ENCODE measurements at regions not wholly inside any gene's neighbourhood (a gene's known extent, or its start where the extent isn't known, plus 50 kb on each side); places are given as distances from the start of the nearest gene placed in this dataset.
A peak's percentile ranks its signal among the peaks of the same experiment; 100 is the strongest.

DNA sequence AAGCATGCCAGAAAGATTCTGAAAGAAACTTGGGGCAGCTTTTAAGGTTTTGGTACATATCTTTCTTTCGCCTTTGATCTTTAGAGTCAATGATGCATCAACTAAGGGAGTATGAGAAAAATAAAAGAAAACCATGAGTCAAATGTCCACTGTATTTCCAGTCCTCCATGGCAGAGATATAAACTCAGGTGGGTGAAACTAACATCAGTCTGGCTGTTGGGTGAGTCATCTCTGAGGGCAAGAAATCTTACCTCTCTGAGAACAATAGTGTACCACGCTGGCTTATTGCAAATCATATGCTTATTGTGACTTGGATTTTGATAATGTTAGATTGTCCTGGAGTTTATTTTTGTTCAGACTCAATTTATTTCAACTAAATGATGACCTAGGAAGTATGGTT, 521.0 kb downstream of the PLCL1 start:
- no peak for DNase-seq

DNA sequence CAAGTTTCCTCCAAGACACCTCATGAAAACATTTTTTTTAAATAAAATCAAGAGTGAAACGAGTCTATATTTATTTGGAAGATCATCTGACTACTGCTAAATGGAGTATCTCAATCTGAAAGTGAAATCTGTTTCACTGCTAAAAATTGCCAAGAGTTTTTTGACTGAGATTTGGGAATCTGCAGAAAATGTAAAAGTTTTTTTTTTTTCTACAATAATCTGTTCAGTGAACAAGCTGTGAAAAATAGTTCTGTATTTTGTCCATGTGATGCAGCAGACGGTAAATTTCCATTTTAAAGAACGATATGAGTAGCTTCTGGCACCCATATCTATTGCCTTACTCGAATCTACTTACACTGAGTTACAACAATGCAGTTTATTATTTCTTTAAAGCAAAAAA, 519.7 kb downstream of the PLCL1 start:
- DNase-seq = no peak

DNA sequence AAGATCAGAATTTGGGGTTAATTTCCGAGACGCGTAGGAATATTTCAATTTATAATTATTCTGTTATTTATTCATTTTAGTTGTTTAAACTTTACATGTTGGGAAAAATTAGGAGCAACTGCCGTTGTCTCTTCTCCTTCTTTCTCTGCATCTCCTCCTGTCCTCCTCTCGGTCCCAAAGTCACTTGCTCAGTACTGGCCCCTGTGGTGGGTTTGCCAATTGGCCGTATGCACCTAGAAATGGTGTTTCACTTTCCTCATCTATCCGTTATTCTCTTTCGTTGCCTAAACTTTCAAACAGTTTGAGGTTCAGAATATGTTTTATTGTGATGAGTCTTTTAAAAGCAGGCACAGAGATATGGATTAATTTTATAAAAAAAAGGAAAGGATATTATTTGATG, 517.9 kb downstream of the PLCL1 start:
- no peak for DNase-seq

DNA sequence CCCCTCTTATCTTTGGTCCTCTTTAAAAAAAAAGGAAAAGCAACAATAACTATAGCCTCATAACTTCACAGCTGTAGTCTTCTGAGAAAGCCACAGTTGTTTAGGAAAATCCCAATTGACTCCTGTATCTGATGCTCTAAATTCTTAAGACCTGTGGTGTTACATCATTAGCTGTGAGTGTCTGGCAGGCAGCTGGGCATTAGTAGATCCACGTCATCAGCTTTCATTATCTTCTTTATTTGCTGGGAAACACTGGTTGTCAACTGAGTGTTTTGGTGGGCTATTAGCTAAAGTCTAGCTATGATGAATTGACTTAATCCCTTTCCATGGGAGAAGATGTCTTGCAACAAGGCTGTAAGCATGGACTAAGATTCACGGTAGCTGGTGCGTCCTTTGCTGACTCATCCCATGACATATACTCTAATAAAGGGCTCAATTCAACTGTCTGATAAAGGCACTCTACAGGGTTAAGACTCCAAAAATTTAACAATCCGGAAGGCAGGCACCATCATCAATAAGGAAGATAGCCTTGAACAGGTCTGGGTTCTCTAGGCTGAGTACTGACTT, 517.2 kb downstream of the PLCL1 start:
- no peak for DNase-seq

DNA sequence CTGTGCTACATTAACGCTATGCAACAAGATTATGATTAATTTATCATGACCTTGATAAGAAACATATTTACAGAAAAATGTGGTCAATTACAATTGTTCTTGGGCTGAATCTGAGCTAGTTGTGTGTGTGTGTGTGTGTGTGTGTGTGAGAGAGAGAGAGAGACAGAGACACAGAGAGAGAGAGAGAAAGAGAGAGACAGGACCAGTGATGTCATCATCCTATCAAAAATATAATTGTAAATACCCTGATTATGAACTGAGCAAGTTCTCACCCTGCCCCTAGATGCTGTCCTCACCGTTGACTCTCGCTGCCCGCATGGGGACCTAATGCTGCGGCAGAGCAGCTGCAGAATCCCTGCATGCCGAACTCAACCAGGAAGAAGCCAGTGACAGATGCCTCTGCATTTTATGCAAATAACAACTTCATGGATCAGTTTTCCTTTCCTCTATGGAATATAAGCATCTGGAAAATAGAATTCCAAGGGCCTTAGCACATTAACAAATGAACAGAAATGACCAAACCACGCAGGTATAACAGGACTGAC, 512.5 kb downstream of the PLCL1 start:
- no peak for DNase-seq

DNA sequence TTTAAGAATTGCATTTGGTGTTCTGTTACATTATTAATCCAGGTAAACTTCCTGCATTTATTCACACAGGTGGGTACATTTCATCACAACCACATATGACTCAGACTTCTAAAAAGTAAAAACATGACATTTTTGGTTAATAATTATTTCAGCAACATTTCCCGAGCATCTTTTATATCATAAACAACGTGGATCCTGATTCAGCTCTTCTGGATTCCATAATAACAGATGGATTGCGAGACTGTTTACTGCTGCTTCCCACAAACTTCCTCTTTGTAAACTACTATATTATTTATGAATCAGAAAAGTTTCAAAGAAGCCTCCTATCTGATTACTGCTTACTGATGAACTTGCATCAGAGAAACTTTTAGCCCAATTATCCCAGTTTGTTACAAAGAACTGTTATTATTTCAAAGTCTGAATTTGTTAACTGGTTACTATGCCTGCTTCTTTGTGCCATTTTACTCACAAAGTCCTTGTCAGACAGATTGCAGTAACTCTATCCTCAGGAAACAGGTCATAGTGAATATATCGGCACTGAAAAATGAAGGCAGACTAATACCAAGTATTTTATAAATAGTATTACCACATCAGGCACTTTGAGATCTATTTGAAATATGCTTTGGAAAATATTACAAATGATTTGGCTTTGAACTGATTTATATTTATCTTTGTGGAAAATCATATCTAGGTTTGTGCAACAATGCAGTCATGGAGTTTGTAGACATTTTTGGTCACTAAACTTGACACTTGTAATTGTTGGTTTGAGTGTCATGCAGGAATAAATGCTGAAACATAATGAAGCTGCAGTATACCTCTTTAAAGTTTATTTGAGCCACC, 511.6 kb downstream of the PLCL1 start:
- DNase-seq = no peak

DNA sequence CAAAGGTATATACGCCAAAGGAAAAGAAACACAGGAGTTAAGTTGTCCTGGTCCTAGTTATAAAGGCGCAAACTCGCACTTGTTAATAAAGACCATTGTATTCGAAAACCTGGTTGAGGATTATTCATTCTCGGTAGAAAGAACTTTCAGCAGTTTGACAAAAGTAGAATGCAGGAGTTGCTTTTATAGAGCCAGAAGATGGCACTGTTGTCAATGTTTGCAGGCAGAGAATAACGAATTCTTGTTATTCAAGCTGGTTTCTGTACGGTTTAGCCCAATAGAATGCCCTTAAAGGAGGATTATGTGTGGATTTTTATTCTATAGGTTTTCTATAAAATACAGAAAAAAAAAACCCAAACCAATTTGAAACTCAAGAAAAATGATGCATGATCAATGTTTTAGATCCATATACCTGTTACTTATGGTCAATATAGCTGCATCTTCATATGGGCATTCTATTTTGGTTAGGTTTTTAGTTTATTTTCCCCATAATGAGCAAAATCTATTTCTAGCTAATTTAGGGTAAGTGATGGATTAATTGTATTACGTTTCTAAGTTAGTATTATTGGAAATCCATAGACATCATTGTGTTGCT, 510.3 kb downstream of the PLCL1 start:
- no peak for DNase-seq

DNA sequence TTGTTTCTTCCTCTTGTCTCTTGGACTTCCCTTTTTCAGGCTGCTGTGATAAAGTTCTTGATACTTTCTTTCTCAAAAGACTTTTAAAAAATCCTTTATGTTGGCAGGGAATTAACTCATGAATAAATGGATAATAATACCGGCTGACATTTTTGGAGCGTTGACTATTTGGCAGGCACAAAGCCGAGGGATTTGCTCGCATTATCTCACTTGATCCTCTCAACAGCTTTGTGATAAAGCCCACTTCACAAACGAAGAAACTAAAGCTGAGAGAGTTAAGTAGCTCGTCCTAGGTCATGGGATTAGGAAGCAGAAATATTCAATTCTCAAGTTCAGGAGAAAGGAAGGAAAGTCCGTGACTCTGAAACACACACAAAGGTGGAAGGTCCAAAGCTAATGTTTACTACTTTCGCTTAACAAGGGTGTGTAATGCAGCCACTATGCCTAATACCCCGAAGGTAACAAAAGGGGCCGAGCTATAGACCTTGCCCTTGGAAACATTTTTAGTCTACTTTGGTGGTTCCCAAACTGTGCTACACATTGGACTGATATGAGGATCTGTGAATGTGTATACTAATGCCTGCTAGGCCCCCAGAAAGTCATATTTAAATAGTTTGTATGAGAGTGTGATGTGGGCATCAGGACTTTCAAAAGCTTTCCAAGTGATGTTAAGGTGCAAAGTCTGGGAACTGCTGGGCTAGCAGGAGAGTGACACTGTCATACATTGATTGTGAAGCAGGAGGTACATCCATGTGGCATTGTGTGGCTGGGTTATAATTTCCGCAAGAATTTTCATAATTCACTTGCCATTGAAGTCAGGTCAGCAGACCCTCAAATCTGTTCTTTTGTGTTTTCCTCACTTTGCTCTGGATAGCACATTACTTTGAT, 508.4 kb downstream of the PLCL1 start:
- no peak for DNase-seq

DNA sequence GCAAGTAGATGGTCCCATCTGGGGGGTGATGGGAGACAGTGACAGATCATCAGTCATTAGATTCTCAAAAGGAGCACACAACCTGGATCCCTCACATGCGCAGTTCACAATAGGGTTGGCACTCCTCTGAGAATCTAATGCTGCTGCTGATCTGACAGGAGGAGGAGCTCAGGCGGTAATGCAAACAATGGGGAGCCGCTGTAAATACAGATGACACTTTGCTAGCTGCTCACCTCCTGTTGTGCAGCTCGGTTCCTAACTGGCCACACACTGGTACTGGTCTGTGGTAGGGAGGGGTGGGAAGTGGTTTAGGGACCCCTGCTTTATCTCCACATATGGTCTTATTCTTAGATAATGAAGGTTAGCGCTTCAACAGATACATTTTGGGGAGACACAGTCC, 506.6 kb downstream of the PLCL1 start:
- no peak for DNase-seq

DNA sequence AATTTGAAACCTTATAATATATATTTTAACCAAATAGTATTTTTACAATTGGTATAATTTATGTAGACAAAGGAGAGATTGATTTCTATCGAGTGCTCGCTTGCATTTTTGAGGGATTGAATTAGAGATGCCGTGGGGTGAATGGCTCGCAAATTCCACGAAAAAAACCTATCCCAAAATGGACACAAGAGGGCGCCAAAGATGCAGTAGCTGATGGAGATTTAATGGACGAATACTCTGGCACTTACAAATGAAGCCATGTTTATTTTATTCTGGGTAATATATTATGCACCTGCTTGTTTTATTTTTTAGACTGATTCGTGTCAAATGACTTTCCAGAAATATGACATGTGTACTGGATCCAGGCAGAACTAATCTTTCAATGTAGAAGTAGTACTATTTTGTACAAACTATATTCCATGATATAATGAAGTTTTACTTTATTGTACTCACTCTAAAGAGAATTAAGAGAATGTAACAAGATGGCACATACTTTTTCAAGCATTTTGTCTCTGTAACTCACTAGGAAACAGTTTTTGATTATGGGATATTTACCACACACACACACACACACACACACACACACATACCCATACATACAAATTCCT, 505.4 kb downstream of the PLCL1 start:
- DNase-seq = peak; percentile 45

DNA sequence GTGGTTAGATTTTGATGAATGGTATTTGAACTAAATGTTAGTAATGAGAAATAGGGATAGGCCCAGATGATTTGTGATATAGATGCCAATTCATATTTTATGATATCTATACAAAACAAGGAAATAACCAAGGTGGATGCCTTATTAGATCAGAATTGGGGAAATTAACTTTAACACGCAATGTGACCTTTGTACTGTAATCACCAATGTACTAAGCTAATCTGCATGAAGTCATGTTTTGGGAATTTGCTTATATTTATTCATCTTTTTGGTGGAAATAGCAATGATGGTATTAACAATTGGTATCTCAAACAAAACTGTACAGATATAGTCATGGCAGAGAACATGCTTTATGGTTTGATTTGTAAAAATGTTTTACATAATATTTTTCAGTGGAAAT, 504.7 kb downstream of the PLCL1 start:
- DNase-seq = no peak

DNA sequence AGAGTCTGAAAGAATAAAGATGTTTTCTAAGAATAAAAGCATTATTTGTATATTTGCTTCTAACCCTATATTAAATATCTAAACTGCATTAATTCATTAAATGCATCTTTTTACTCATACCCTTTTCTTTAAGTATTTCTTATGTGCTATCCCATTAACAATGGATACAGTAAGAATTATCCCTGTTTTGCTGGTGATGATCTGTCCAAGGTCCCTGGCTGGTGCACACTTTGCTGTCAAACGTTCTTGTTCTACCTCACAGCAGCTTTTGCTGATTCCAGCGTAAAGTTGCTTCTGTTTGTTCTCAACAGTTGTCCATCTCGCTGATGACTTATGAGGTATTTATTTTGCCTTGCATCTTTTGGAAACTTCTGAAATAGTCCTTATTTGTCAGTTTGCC, 504.0 kb downstream of the PLCL1 start:
- DNase-seq = no peak

DNA sequence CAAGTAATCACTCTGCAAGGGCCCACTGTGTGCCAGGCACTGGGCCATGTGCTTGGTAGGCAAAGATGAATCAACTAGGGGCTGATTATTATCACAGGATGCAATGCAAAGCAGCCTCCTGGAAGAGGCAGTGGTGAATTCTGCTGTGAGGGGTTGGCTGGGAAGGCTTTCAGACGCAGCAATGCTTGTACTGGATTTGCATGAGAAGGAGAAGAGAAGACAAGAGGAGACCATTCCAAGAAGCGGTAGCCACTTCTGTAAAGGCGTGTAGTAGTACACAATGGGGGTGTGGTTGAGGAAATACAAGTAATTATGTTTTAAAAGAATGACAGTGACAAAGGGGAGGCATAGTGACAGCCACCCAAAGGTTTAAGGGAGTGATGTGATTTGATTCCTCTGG, 502.7 kb downstream of the PLCL1 start:
- no peak for DNase-seq

DNA sequence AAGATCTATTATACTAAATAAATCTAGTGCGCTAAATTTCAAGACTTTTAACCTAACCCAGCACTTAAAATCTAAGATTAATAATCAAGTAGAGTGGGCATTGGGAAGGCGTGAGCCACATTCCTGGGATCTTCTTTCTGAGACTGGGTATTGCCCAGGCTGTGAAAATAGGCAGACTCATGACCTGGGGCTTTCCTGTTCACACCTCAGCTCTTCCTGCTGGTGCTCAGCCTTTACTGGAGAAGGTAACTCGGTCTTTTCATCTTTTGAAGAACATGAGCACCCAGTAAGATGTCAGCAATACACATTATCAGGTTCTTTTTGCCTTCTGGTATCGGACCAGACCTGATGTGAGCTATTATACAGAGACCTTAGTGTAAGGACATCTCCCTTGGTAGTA, 500.5 kb downstream of the PLCL1 start:
- DNase-seq = no peak

DNA sequence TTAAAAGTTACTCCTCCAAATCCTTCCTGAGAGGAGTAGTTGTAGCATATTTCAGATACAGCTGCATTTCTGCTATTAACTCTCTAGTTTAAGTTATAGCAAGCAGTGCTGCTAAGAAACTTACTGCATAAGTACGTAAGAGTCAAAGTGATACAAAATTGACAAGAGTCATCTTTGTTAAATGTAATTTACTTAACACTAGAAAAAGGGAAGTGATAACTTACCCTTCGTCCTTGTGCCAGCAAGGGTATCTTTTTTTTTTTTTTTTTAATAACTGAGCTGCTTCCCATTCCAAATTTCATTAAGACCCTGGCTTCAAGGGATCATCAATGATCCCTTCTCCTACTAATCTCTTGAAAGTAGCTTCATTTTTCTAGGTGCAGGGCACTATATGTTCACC, 493.0 kb downstream of the PLCL1 start:
- no peak for DNase-seq

DNA sequence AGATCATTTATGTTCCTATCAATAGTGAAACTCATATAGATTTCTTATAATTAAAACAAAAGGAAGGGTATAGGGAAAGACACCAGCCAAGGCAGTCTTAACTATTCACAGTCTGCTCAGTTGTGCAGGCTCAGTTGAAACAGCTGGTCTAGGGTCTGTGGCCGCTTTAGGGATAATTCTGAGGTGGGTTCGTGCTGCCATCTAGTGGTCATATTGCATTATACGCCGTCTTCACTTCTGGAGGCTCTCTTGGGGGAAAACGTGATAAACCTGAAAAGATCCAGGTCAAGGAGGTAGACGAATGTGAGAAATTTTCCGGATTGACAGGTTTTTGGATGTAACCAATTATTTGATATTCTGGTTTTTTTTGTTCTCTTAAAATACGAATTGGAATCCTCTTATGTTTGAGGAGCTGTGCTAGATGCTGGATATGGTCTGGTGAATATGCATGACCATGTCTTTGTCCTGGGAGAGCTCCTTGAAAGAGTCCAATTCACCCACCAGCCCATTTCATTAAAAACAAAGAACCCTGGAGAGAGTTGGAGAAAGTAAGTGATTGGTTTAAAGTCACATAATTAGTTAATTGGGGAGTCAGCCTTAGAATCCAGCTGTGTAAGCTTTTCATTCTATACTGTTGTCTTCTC, 492.4 kb downstream of the PLCL1 start:
- DNase-seq = peak; percentile 49

DNA sequence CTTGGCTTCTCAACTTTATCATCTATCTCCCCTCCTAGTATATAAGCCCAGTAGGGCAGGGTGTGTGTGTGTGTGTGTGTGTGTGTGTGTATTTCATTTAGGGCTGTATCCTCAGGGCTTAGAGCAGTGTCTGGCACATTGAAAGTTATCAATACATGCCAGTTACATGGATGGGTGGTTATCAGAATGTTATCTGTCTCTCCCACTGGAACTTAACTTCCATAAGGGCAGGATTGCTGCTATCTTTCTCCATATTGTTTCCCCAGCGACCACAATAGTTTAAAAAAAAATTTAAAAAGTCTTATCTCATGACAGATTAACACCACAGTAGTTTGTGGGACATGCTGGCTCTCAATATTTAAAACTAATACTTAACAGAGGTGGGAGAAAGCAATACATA, 488.9 kb downstream of the PLCL1 start:
- DNase-seq = no peak

DNA sequence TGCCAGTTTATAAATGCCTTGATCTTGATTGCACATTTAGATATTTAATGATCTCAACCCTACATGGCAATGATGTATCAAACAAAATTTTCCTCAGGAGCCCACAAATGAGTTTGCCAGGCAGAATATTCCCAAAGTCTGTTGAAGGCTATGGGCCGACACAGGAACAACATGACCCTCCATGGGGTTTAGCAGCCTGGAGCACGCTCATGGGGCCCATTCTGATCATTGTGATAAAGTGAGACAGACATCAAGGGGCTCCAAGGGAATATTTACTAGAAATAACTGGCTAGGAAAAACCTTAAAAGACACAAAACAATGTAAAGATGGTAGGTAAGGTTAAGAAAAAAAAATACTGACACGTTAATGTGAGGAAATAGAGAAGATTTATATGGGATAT, 485.4 kb downstream of the PLCL1 start:
- no peak for DNase-seq

DNA sequence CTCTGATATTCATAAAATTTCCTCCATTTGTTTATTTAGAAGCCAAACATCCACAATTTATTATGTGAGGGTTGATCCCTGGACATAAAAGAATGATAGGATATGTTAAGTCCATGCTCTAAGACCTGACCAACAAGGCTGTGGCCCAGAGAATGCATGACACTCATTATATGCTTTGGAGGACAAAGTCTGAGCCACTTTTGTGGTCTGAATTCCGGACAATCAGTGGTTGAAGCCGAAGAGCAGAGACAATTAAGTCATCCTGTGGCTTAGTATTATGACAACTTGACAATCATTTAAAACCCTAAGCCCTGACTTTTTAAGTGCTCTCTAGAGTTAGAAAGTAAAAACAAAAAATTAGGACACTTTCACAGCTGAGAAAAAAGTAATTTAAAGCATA, 483.3 kb downstream of the PLCL1 start:
- no peak for DNase-seq

DNA sequence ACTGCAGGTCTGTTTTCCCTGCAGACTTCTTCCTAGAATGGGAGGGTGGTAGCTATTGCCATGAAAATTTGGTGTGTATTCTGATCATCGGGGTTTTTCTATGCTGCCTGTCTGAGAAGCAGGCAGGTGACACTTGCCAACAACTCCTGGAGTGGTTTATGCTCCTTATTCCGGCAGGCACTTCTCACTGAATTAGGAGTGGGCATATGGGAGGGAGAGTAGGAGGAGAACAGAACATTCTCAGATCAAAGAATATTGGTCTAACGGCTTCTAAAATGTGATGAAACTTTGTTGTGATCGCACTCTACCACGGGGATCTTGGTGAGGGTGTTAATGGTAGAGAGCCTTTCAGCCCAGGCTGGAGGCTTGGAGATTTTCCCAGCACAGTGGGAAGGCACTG, 480.8 kb downstream of the PLCL1 start:
- DNase-seq = no peak

DNA sequence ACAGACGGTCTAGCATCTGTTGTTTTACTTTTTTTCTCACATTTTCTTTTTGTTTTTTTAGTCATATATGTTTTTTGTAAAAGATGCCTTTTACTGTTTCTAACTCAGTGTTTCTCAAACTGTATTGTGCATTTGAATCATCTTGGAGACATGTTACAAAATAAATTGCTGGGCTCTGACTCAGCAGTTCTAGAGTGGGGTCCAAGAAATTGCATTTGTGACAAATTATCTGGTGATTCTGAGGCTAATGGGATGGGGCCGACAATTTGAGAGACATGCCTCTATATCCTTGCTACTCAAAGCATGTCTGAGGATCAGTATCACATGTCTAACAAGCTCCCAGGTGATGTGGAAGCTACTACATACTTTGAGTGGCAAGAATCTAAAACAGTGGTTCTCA, 478.8 kb downstream of the PLCL1 start:
- no peak for DNase-seq

DNA sequence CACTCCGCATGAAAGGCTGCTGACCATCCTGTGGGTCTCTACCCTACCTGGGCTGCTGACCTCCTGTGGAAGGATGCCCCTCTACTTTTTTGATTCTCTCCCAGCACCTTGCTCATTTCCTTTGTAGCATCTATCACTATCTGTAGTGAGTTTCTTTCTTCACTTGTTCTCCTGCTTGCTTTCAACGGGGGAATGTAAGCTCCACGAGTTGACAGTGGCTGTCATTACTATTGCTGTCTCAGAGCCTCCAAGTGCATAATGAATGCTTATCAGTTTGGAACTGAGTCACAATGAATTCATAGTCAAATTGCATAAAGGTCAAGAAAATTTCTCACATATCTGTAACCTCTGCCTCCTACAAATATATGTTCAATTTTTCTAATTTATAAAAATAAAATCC, 477.7 kb downstream of the PLCL1 start:
- DNase-seq = no peak
